Hematopoietic multipotent progenitor cell treated with erythropoietin and hydrocortisone succinate and interleukin-3 and kit ligand, for 17 days (in vitro differentiated cells): ENCODE measurements at regions not wholly inside any gene's neighbourhood (a gene's known extent, or its start where the extent isn't known, plus 50 kb on each side); places are given as distances from the start of the nearest gene placed in this dataset.

Source experiments
- DNase-seq: peaks from one replicate; pipeline ENCODE4 v3.0.0-alpha.2; 2015; ENCODE audit warnings: low spot score

GRCh38 chr18:76771192-76771799 lies 51.1 kb upstream of the ZNF236 start:
- DNase-seq, result no peak

- no peak for DNase-seq
Observed at GRCh38 chr18:76767954-76768353, 54.4 kb upstream of the ZNF236 start.

DNA sequence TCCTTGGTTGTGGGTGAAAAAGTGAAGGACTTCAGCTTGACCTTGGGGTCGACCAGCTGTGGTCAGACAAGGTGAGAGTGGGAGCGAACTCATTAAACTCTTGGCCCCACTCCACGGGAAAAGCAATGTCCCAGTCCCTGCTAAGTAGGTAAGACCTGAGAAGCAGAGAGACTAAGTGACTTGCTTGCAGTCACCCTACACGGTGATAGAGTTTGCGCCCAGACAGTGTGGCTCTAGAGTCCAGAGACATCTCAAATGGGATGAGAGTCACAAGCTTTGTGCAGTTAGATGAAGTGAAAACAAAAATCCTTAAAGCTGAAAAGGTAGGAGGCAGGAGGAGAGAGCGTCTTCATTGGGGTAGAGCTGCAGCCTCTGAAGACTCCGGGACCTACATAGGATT lies 55.9 kb upstream of the ZNF236 start:
- no peak for DNase-seq

DNA sequence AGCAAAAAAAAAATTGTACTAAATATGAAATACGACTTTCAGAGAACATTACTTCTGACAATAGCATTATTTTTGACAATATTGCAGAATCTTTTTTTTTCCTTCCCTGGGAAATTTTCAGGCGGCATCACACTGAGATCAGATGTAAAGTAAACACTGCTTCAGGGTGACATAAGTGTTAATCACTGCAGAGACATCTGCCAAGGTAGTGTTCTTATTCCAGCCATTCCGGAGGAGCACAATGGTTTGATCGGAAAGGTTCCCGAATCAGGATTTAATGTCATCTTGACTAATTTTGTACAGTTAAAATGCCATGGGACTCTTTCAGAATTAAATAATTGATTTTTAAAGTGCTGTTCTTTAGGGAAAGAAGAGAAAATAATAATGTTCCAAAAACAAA lies 56.7 kb upstream of the ZNF236 start:
- DNase-seq, result no peak

- no peak for DNase-seq
Observed at GRCh38 chr18:76764291-76764901, 58.0 kb upstream of the ZNF236 start.

- no peak for DNase-seq
Observed at GRCh38 chr18:76759056-76759455, 63.3 kb upstream of the ZNF236 start.

GRCh38 chr18:76757925-76758324 lies 64.4 kb upstream of the ZNF236 start:
- DNase-seq, result no peak

GRCh38 chr18:76757335-76757734 lies 65.0 kb upstream of the ZNF236 start:
- DNase-seq, result no peak

DNA sequence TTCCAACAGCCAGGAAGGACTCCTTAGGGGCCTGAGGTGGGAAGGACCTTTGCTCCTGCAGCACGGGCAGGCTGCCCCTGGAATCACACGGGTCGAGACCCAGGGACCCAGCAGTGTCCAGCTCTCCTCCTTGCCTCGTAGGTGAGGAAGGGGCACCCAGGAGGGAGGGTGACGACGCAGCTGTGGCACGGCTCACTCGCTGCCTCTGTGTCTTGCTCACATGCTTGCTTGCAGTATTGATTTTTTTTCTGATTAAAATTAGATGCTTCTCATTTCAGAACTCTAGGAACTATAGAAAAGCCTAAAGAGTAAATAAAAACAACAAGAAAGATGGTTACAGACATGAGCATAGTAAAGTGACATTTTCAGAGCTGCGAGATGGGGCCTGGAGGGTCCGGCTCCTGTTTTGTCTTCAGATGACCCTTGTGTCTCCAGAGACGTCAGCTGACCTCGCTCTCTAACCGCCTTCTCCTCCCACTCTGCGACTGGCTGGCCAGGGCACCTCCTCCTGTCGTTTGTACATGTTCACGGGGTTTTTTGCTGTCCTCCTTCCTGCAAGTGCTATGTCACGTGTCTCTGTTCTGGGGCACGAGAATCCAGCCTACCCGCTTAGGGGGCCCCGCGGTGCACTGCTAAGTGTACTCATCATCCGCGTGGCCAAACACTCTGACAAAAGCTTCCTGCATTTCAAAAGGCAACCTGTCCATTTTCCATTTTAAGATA lies 65.7 kb upstream of the ZNF236 start:
- no peak for DNase-seq

GRCh38 chr18:76754351-76754750 lies 68.0 kb upstream of the ZNF236 start:
- no peak for DNase-seq

DNA sequence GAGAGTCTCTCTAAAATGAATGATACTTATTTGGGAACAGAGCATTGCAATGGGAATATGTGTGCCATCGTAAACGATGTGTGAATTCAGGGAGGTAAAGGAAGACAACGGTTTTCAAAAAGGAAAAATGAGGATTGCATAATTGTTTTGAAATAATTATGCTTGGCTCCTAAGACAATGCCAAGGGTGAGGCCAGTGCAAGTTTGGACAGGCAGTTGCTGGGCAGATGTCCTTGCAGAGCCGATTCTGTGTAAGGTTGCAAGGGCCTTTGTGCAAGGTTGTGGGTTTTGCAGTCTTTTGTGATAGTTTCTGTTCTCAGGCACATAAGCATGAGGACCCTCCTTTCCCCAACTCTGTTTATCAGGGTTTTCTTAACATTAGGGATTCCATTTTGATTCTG lies 70.0 kb upstream of the ZNF236 start:
- no peak for DNase-seq

- no peak for DNase-seq
Observed at GRCh38 chr18:76750917-76751890, 71.2 kb upstream of the ZNF236 start.

DNA sequence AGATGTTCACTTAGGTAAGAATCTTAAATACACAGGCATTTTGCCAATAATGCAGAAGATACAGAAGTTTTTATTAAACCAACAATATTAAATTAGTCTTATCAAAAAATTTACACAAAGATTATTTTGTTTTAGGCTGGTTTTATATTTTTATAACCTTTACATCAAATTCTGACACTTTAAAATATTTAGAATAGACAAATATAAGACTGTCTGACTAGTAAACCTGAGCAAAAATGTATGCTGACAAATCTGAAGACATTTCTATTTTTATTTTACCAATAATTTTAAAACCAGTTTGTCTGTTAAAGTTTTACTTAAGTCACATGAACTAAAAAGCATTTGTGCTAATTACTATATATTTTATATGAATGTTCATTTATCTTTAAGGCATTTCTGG lies 72.1 kb upstream of the ZNF236 start:
- no peak for DNase-seq

- DNase-seq, result no peak
Observed at GRCh38 chr18:76747676-76748075, 74.7 kb upstream of the ZNF236 start.

GRCh38 chr18:76741346-76741745 lies 81.0 kb upstream of the ZNF236 start:
- DNase-seq, result no peak

- no peak for DNase-seq
Observed at GRCh38 chr18:76736309-76736708, 86.0 kb upstream of the ZNF236 start.

GRCh38 chr18:76730901-76731300 lies 91.5 kb upstream of the ZNF236 start:
- no peak for DNase-seq

DNA sequence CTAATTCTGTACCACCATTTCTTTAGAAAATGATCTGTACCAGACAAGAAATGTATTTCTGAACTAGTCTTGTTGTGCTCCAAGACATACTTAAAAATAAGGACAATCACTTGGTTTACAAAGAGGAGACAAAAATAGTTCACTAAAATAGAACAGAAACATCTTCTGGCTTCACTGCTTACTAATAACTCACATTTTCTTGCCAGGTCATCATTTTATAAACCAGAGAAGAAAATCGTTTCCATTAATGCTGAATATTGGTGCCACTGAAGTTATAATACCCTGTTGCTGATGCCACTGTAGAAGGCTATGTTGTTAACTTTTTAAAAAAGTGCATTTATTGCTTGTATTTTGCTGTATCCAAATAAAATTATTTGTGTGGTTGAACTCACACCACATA lies 94.8 kb upstream of the ZNF236 start:
- no peak for DNase-seq

- DNase-seq, result no peak
Observed at GRCh38 chr18:76725445-76725844, 96.9 kb upstream of the ZNF236 start.

GRCh38 chr18:76722224-76723061 lies 99.9 kb upstream of the ZNF236 start:
- DNase-seq, result no peak

DNA sequence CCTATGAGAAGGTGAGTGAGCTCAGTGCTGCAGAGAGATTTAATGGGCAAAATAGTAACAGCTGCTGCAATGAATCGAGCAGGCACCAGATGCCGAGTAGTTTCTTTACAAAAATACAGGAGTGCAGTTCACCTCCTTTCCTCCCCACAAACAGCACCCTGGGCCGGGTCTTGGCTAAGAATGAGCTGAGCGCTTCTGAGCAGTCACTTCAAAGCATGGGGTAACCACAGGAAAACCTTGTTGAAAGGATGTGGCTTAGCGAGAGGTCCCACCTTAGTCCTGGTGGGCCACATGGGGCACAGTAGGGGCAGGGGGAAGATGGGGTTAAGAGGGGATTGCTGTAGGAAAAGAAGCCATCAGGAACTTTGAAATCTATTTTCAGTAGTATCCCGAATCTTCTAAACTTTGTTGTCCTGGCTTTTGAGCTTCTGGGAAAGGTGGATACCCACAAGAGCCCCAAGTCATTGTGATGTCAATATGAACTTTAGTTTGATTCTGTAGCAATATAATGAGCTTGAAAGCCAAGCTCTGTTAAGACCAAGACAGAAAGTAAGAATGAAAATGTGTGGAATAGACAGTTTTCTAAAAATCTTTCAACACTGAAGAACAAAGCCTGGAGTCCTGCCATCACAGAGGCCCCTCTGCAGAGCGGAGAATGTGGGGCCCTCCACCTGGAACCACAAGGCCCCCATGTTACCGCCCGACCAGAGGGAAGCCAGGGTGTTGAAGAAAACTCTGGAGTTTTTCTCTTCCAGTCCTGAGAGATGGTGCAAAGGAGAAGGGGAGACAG lies 101.0 kb upstream of the ZNF236 start:
- DNase-seq, result no peak
